BLaER1 treated with 17β-estradiol and CSF1 and Interleukin-3, amounts not matched to agents 10 nM and 100 nM (cell line): ENCODE measurements at regions not wholly inside any gene's neighbourhood (a gene's known extent, or its start where the extent isn't known, plus 50 kb on each side); places are given as distances from the start of the nearest gene placed in this dataset.
"Not testable (repeated sequence)": the region's sequence is repeated elsewhere in the genome, so short reads cannot be mapped to it uniquely, and the experiment has no call there.

Source experiments
- H3K27ac ChIP-seq, 11 experiments: shearing (Covaris generic); formaldehyde crosslinking; 2 replicates each; pipeline ENCODE4 v1.8.1; 2022
- H3K27me3 ChIP-seq, 11 experiments: shearing (Covaris generic); formaldehyde crosslinking; 2 replicates each; pipeline ENCODE4 v1.8.1; 2022
- H3K36me3 ChIP-seq, 11 experiments: shearing (Covaris generic); formaldehyde crosslinking; 2 replicates each; pipeline ENCODE4 v1.8.1; 2022
- H3K4me1 ChIP-seq, 10 experiments: shearing (Covaris generic); formaldehyde crosslinking; 2 replicates each; pipeline ENCODE4 v1.8.1; 2022
- H3K4me2 ChIP-seq, 11 experiments: shearing (Covaris generic); formaldehyde crosslinking; 2 replicates each; pipeline ENCODE4 v1.8.1; 2022
- H3K4me3 ChIP-seq, 10 experiments: shearing (Covaris generic); formaldehyde crosslinking; 2 replicates each; pipeline ENCODE4 v1.8.1; 2022
- H3K9ac ChIP-seq, 11 experiments: shearing (Covaris generic); formaldehyde crosslinking; 2 replicates each; pipeline ENCODE4 v1.8.1; 2022
- H3K9me3 ChIP-seq, 11 experiments: shearing (Covaris generic); formaldehyde crosslinking; replicated peaks in 1 of 11; 2 replicates each; pipeline ENCODE4 v1.8.1; 2022
- H4K20me1 ChIP-seq, 11 experiments: shearing (Covaris generic); formaldehyde crosslinking; 2 replicates each; pipeline ENCODE4 v1.8.1; 2022
- Cebpa-rat ChIP-seq, 11 experiments: shearing (Covaris generic); IDR thresholded peaks; 2 replicates each; pipeline ENCODE4 v1.8.1; 2022

DNA sequence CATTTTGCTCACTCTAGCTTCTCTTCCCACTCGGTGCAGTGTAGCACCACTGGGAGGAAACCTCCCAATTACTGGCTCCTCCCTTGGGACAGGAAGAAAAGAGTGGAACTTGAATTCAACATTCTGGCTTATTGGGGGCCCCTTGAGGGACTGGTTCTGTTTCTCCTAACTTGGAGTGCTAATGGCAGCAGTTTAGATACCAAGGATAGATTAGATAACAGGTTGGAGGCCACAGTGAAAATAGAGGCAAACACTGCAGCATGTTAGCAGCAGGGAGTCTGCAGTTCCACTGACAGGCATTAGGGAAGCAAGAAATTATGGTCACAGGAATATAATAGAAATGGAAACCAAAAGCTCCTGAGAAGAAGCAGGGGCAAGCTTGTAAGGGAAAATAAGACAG lies 322.0 kb downstream of the ABCC12 start:
- peaks cover 30 to 41% (median 33%) of the 10 kb centered on the region in 11 experiments for H3K9me3 ChIP-seq
- no peaks in the 10 kb centered on the region for H3K4me1 ChIP-seq
- H3K36me3 ChIP-seq, result no peaks in the 10 kb centered on the region
- no peak overlapping the region for H3K4me3 ChIP-seq
- H3K9ac ChIP-seq, result no peak overlapping the region
- H3K27ac ChIP-seq, result no peak overlapping the region
- H3K4me2 ChIP-seq, result no peak overlapping the region
- TF ChIP-seq Cebpa-rat (IDR thresholded peaks at IDR 0.05), result no peak
- H4K20me1 ChIP-seq, result no peaks in the 10 kb centered on the region
- no peaks in the 10 kb centered on the region for H3K27me3 ChIP-seq

DNA sequence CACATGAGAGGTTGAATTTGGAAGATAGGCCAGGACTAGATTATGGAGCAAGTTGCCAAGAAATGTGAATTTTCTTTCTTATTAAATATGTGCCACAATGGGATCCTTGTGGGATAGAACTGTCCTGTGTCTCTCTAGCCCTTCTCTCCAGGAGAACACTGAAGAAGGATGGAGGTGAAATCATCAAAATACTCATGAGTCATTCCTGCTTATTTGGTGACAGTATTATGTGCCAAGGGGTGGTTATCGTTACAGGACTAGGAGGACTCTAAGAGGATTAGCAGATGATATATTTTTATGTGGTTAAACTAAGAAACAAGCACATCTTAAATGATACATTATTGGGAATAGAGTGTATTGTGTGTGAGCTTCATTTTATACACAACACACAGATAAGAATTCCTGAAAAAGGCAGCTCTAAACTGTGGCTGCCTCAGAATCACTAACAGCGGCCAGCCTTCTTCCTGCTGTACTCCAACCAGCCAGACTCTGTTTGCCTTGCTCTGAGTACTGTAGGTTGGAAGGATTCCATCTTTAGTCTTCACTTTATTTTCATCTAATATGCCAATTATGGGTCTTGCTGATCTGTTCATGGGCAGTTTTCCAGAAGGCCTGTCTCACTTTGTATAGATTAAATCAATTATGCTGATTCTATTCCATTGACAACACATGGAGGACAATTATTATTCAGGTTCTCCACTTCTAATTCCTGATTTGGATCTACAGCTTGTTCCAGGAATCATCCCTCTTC lies 325.8 kb downstream of the ABCC12 start:
- H3K36me3 ChIP-seq, result no peaks in the 10 kb centered on the region
- no peaks in the 10 kb centered on the region for H3K4me1 ChIP-seq
- H3K9me3 ChIP-seq, result peaks cover 33 to 44% (median 38%) of the 10 kb centered on the region in 11 experiments
- no peak overlapping the region for H3K4me2 ChIP-seq
- no peaks in the 10 kb centered on the region for H3K27me3 ChIP-seq
- no peak overlapping the region for H3K27ac ChIP-seq
- TF ChIP-seq Cebpa-rat (IDR thresholded peaks at IDR 0.05), result no peak
- no peaks in the 10 kb centered on the region for H4K20me1 ChIP-seq
- H3K4me3 ChIP-seq, result no peak overlapping the region
- no peak overlapping the region for H3K9ac ChIP-seq

DNA sequence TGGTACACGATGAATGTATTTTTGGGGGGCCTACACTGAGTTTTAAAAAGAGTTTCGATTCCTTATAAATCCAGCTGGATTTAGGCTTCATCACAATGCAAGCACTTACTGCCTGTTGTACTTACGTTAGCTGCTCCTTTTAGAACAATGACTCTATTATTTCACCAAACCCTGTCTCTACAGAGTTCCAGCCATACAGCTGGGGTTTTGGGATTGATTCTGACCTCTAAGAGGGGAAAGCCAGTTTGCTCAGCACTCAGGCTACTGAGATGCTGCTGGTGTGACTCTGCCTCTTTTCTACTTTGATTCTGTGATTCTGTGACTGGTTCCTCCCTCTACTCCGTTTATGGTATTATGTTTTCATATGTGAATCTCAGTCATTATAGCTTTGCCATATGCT lies 329.7 kb downstream of the ABCC12 start:
- Histone ChIP-seq H3K4me2 (no peak overlapping the region), H4K20me1 (no peaks in the 10 kb centered on the region), H3K36me3 (no peaks in the 10 kb centered on the region), H3K9ac (no peak overlapping the region), H3K4me3 (no peak overlapping the region), H3K27me3 (no peaks in the 10 kb centered on the region), H3K4me1 (no peaks in the 10 kb centered on the region), H3K27ac (no peak overlapping the region), H3K9me3 (peaks cover 16 to 27% (median 19%) of the 10 kb centered on the region in 11 experiments)
- TF ChIP-seq Cebpa-rat (IDR thresholded peaks at IDR 0.05), result no peak

DNA sequence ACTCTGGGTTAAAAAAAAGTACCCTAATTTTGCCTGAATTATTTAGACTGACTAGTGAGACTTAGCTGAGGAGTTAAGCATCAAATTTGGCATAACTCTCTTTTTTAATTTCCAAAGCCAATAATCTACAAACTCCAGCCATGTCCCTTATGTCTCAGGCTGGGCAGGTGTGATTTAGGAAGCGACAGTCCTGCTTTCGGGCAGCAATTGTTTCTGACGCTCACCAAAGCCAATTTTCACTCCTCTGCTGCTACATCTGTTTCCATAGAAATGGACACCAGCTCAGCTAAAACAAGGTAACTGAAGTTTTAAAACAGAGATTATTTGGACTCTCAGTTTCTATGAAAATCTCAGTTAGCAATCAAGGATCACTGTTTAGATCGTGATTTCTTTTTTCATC lies 338.7 kb downstream of the ABCC12 start:
- H3K4me1 ChIP-seq, result no peaks in the 10 kb centered on the region
- H3K4me2 ChIP-seq, result no peak overlapping the region

DNA sequence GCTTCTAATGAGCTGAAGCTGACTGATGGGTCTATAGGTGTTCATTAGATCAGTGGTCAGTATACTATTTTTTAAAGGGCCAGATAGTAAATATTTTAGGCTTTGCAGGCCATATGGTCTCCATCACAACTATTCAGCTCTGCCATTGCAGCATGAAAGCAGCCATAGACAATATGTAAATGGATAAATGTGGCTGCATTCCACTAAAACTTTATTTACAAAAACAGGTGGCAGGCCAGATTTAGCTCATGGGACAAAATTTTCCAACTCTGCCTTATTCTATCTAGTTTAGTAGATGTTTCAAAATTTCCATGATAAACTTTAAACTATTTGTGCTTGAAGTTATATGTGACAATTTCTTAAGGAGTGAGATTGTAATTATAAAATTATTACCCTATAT lies 339.3 kb downstream of the ABCC12 start:
- Histone ChIP-seq H4K20me1 (no peaks in the 10 kb centered on the region), H3K36me3 (no peaks in the 10 kb centered on the region), H3K27ac (no peak overlapping the region), H3K9ac (no peak overlapping the region), H3K4me3 (no peak overlapping the region), H3K9me3 (peaks cover 12 to 27% (median 19%) of the 10 kb centered on the region in 11 experiments; a peak in 17 of 22 replicates), H3K27me3 (no peaks in the 10 kb centered on the region), H3K4me1 (no peaks in the 10 kb centered on the region), H3K4me2 (no peak overlapping the region)
- TF ChIP-seq Cebpa-rat (IDR thresholded peaks at IDR 0.05), result no peak

More for the DNA sequence above, 338.7 kb downstream of the ABCC12 start:
- Histone ChIP-seq H3K27ac (no peak overlapping the region), H3K9me3 (peaks cover 12 to 24% (median 17%) of the 10 kb centered on the region in 11 experiments; a peak in 17 of 22 replicates), H4K20me1 (no peaks in the 10 kb centered on the region), H3K9ac (no peak overlapping the region), H3K36me3 (no peaks in the 10 kb centered on the region), H3K4me3 (no peak overlapping the region), H3K27me3 (no peaks in the 10 kb centered on the region)
- TF ChIP-seq Cebpa-rat (IDR thresholded peaks at IDR 0.05), result no peak

DNA sequence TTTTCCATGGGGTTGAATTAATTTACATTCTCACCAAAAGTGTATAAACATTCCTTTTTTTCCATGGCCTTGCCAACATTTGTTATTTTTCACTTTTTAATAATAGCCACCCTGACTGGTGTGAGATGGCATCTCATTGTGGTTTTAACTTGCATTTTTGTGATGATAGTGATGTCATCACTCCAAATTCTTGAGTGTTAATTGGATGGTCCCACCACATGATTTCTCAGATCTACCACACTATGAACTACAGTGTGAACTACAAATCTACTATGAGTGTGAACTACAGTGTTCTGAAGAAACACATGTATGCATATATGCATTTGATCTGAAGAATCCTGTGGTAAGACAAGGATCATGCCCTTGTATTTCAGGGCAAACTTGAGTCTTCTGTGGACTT lies 340.1 kb downstream of the ABCC12 start:
- no peaks in the 10 kb centered on the region for H3K27me3 ChIP-seq
- H3K4me2 ChIP-seq, result no peak overlapping the region
- H3K4me3 ChIP-seq, result no peak overlapping the region
- peaks cover 12 to 27% (median 19%) of the 10 kb centered on the region in 11 experiments; a peak in 17 of 22 replicates for H3K9me3 ChIP-seq
- H3K27ac ChIP-seq, result no peak overlapping the region
- TF ChIP-seq Cebpa-rat (IDR thresholded peaks at IDR 0.05), result no peak
- H3K36me3 ChIP-seq, result no peaks in the 10 kb centered on the region
- H3K9ac ChIP-seq, result no peak overlapping the region
- H3K4me1 ChIP-seq, result no peaks in the 10 kb centered on the region
- H4K20me1 ChIP-seq, result no peaks in the 10 kb centered on the region

DNA sequence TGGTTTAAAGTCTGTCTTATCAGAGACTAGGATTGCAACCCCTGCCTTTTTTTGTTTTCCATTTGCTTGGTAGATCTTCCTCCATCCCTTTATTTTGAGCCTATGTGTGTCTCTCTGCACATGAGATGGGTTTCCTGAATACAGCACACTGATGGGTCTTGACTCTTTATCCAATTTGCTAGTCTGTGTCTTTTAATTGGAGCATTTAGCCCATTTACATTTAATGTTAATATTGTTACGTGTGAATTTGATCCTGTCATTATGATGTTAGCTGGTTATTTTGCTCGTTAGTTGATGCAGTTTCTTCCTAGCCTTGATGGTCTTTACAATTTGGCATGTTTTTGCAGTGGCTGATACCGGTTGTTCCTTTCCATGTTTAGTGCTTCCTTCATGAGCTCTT lies 344.0 kb downstream of the ABCC12 start:
- peaks cover 12 to 27% (median 20%) of the 10 kb centered on the region in 11 experiments; a peak in 18 of 22 replicates for H3K9me3 ChIP-seq
- H4K20me1 ChIP-seq, H3K4me3 ChIP-seq, H3K9ac ChIP-seq, H3K27ac ChIP-seq, H3K36me3 ChIP-seq, H3K27me3 ChIP-seq, H3K4me1 ChIP-seq, H3K4me2 ChIP-seq: not testable (repeated sequence)

DNA sequence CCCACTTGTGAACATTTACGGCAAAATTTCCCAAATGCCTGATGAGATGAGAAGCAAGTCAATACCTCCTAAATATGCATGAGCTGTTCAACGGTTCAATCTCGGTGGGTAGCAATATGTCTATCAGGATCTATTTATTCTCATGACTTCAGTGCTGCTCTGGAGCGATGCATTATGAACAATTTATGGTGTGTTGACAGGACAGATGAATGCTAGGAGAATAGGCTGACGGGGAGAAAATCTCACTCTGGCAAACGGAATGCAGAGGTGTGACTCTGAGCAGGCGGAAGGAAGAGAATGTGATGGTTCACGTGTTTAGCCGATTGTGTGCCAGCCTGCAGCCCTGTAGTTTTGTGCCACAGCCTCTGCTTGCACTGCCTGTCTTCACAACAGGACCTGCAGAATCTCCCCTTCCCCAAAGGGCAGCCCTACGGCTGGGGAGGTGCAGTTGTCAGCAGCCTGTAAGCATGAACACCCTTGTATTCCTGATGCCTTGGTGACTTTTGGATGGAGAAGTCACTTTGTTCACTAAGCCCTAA lies 345.2 kb downstream of the PHKB start:
- Histone ChIP-seq H4K20me1 (no peaks in the 10 kb centered on the region), H3K36me3 (no peaks in the 10 kb centered on the region), H3K9ac (no peak overlapping the region), H3K27me3 (no peaks in the 10 kb centered on the region), H3K4me3 (no peak overlapping the region), H3K4me2 (no peak overlapping the region), H3K4me1 (no peaks in the 10 kb centered on the region), H3K27ac (no peak overlapping the region), H3K9me3 (peaks cover 0 to 5% (median 0%) of the 10 kb centered on the region in 11 experiments; a peak in 2 of 22 replicates)
- TF ChIP-seq Cebpa-rat (IDR thresholded peaks at IDR 0.05), result no peak

DNA sequence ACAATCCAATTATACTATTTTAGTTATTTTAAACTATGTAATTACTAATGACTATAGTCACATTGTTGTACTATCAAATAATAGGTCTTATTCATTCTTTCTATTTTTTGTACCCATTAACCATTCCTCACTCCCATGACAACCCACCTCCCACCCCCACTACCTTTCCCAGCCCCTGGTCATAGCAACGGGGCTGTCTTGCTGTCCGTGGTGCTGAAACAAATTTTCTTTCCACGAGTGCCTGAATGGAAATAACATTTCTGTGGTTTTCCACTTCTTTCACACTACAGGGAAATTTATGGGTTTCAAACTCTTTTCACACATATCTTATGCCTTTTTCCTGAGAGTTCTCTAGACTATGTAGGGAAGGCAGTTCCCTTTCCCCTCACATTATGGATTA lies 326.6 kb downstream of the PHKB start:
- Histone ChIP-seq H4K20me1 (no peaks in the 10 kb centered on the region), H3K27ac (no peak overlapping the region), H3K4me3 (no peak overlapping the region), H3K36me3 (no peaks in the 10 kb centered on the region), H3K9me3 (peaks cover 19 to 25% (median 24%) of the 10 kb centered on the region in 11 experiments), H3K27me3 (no peaks in the 10 kb centered on the region), H3K9ac (no peak overlapping the region), H3K4me2 (no peak overlapping the region), H3K4me1 (no peaks in the 10 kb centered on the region)
- TF ChIP-seq Cebpa-rat (IDR thresholded peaks at IDR 0.05), result no peak

DNA sequence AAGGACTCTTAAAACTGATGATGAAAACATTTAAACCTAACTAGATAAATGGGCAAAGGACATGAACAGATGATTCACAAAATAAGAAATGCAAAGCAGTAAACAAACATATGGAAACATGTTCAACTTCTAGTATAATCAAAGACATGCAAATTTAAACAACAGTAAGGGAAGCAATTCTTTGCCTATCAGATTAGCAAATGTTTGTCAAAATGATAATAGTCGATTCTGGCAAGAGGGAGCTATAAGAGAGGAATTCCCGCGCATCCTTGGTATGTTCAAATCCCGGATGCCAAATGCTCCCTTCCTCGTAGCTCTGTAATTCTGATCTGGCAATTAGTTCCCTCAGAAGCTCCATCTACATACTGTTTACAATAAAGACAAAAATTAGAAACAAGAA lies 320.5 kb downstream of the PHKB start:
- no peaks in the 10 kb centered on the region for H3K27me3 ChIP-seq
- H3K9me3 ChIP-seq, result no peaks in the 10 kb centered on the region
- H3K4me1 ChIP-seq, result peaks cover 9 to 28% (median 13%) of the 10 kb centered on the region in 10 experiments
- no peaks in the 10 kb centered on the region for H3K36me3 ChIP-seq
- no peak overlapping the region for H3K4me3 ChIP-seq
- H3K4me2 ChIP-seq, result no peak overlapping the region
- TF ChIP-seq Cebpa-rat (IDR thresholded peaks at IDR 0.05), result no peak
- H4K20me1 ChIP-seq, result no peaks in the 10 kb centered on the region
- no peak overlapping the region for H3K27ac ChIP-seq
- H3K9ac ChIP-seq, result no peak overlapping the region
